ENCODE measurements at regions not wholly inside any gene's neighbourhood (a gene's known extent, or its start where the extent isn't known, plus 50 kb on each side); places are given as distances from the start of the nearest gene placed in this dataset.

DNA sequence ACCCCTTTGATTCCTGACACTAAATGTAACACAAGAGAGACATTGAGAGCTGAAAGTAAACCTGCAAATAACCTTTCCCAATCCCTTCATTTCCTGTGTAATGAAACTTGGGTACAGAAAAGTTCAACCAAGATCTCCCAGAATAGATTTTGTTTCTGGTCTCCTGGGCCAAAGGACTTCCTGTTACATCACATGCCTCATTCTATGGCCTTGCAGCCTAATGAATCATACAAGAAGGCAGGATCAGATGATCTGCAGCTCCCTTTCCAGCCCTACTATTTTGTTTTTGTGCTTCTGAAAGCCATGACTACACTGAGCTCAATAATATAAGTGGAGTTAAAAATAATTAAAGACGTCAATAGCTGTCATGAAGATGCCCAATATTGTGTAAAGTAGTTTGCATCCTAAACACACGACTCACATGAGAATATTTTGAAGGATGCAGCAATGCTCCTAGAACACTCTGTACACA, 73.4 kb upstream of the NOX3 start:
- TF ChIP-seq CTCF (IDR thresholded peaks at IDR 0.05) (no peak), POLR2A (IDR thresholded peaks at IDR 0.05) (no peak)
